CD4-positive, alpha-beta T cell (primary cell): ENCODE measurements at regions not wholly inside any gene's neighbourhood (a gene's known extent, or its start where the extent isn't known, plus 50 kb on each side); places are given as distances from the start of the nearest gene placed in this dataset.

Experiments
- ATAC-seq: fragments of 200-7000 bp; cut with Tn5 transposase; one replicate; pipeline ENCODE4 v1.10.0; 2022; ENCODE audit warnings: mild to moderate bottlenecking; ENCODE audit not compliant: poor library complexity
- CTCF ChIA-PET: fragments of 350-600 bp; sonication (Branson Sonifier 250); formaldehyde crosslinking; loops from one replicate; lab custom pipeline; 2021; ENCODE audit warnings: antibody characterized with exemption, inconsistent platforms; lab: Charles Lee
- POLR2A ChIA-PET: fragments of 350-600 bp; sonication (Branson Sonifier 250); formaldehyde crosslinking; loops from one replicate; lab custom pipeline; 2021; ENCODE audit warnings: antibody characterized with exemption, inconsistent platforms; lab: Charles Lee
- DNase-seq, 14 experiments: peaks; one replicate each; pipeline ENCODE4 v3.0.0-alpha.2; 2013 to 2020; ENCODE audit warnings: mixed read lengths in 2 of 14
- H3K27ac ChIP-seq, 2 donors: one replicate each; pipeline versions ENCODE4 v1.5.1 to v1.7.0; 2013; ENCODE audit warnings: low read length in 2 of 2, low read depth in 1 of 2, mild to moderate bottlenecking in 1 of 2
- H3K27me3 ChIP-seq, 2 experiments: 1 replicate in 1 of 2; 2 replicates in 1 of 2; pipeline versions ENCODE4 v1.6.1 to v1.7.0; 2013; ENCODE audit warnings: low read length in 2 of 2, control low read depth in 1 of 2, mild to moderate bottlenecking in 1 of 2, moderate library complexity in 1 of 2; ENCODE audit not compliant: insufficient read depth in 2 of 2, control insufficient read depth in 1 of 2
- H3K36me3 ChIP-seq: one replicate; pipeline ENCODE4 v1.6.1; 2013; ENCODE audit warnings: low read length, control low read depth; ENCODE audit not compliant: insufficient read depth
- H3K4me1 ChIP-seq: one replicate; pipeline ENCODE4 v1.6.1; 2013; ENCODE audit warnings: low read length, control low read depth; ENCODE audit not compliant: insufficient read depth
- H3K4me3 ChIP-seq: one replicate; pipeline ENCODE4 v1.5.1; 2013; ENCODE audit warnings: mild to moderate bottlenecking, low read length, moderate library complexity
- H3K9me3 ChIP-seq, 2 experiments: 1 replicate in 1 of 2; 2 replicates in 1 of 2; pipeline versions ENCODE4 v1.6.1 to v1.7.0; 2013; ENCODE audit warnings: low read length in 2 of 2, mild to moderate bottlenecking in 2 of 2, control low read depth in 1 of 2, moderate library complexity in 1 of 2; ENCODE audit not compliant: control insufficient read depth in 1 of 2, insufficient read depth in 1 of 2
- H3K27ac Mint-ChIP-seq: one replicate; pipeline ENCODE4 v1.8.0; 2020; ENCODE audit warnings: mixed read lengths
- H3K27me3 Mint-ChIP-seq: one replicate; pipeline ENCODE4 v1.8.0; 2021; ENCODE audit warnings: mixed read lengths
- H3K36me3 Mint-ChIP-seq: one replicate; pipeline ENCODE4 v1.8.0; 2021; ENCODE audit warnings: low read depth, mixed read lengths
- H3K4me1 Mint-ChIP-seq: one replicate; pipeline ENCODE4 v1.8.0; 2021; ENCODE audit warnings: low read depth, mixed read lengths
- H3K4me3 Mint-ChIP-seq: one replicate; pipeline ENCODE4 v1.8.0; 2020; ENCODE audit warnings: mild to moderate bottlenecking, mixed read lengths
- H3K9me3 Mint-ChIP-seq: one replicate; pipeline ENCODE4 v1.8.0; 2020; ENCODE audit warnings: mixed read lengths
- CTCF ChIP-seq: fragments of 200-600 bp; IDR thresholded peaks from one replicate; pipeline ENCODE4 v1.8.0; 2022; ENCODE audit warnings: antibody characterized with exemption, mild to moderate bottlenecking
- intact Hi-C, 2 experiments: fragments of 100-400 bp; cut with DNase I in 1 of 2; cut with micrococcal nuclease in 1 of 2; formaldehyde crosslinking; loops; one replicate each; pipeline versions ENCODE4 v1.15.1 to v1.9.0; 2023 to 2025; cut with DNase I, micrococcal nuclease

- intact Hi-C loops: no loop called here
- POLR2A ChIA-PET: no interaction called here
- Mint-ChIP-seq H3K4me1 (no peaks in the 10 kb centered on the region), H3K27me3 (no peaks in the 10 kb centered on the region), H3K9me3 (no peaks in the 10 kb centered on the region), H3K4me3 (no peak overlapping the region), H3K27ac (no peak overlapping the region), H3K36me3 (no peaks in the 10 kb centered on the region)
- no peak for DNase-seq
- Histone ChIP-seq H3K27ac (no peak overlapping the region), H3K36me3 (no peaks in the 10 kb centered on the region), H3K9me3 (peaks cover 0 to 4% of the 10 kb centered on the region in 2 experiments), H3K4me1 (no peaks in the 10 kb centered on the region), H3K4me3 (no peak overlapping the region), H3K27me3 (no peaks in the 10 kb centered on the region)
- TF ChIP-seq CTCF: no peak
- CTCF ChIA-PET: no interaction called here
- ATAC-seq: no peak
Observed at GRCh38 chr2:187220071-187220470, 228.0 kb downstream of the CALCRL start.

GRCh38 chr2:187215532-187216240 lies 232.4 kb downstream of the CALCRL start:
- Mint-ChIP-seq H3K36me3 (no peaks in the 10 kb centered on the region), H3K4me1 (no peaks in the 10 kb centered on the region), H3K27me3 (no peaks in the 10 kb centered on the region), H3K4me3 (no peak overlapping the region), H3K27ac (no peak overlapping the region), H3K9me3 (peaks cover 6% of the 10 kb centered on the region)
- intact Hi-C loops: no loop called here
- H3K9me3 ChIP-seq: no peaks in the 10 kb centered on the region
- ChIA-PET POLR2A (no interaction called here), CTCF (no interaction called here)
- no peak for TF ChIP-seq CTCF
- no peak for DNase-seq
- no peaks in the 10 kb centered on the region for H3K27me3 ChIP-seq
- no peak for ATAC-seq
- no peaks in the 10 kb centered on the region for H3K36me3 ChIP-seq
- H3K4me1 ChIP-seq: no peaks in the 10 kb centered on the region
- H3K27ac ChIP-seq: no peak overlapping the region
- no peak overlapping the region for H3K4me3 ChIP-seq

GRCh38 chr2:187214306-187214705 lies 233.7 kb downstream of the CALCRL start:
- Mint-ChIP-seq H3K36me3 (no peaks in the 10 kb centered on the region), H3K9me3 (peaks cover 6% of the 10 kb centered on the region), H3K27me3 (no peaks in the 10 kb centered on the region), H3K4me3 (no peak overlapping the region), H3K27ac (no peak overlapping the region), H3K4me1 (no peaks in the 10 kb centered on the region)
- DNase-seq (no peak), ATAC-seq (no peak)
- no peaks in the 10 kb centered on the region for H3K27me3 ChIP-seq
- H3K9me3 ChIP-seq: no peaks in the 10 kb centered on the region
- no peak overlapping the region for H3K27ac ChIP-seq
- H3K36me3 ChIP-seq: no peaks in the 10 kb centered on the region
- no peak overlapping the region for H3K4me3 ChIP-seq
- intact Hi-C loops: no loop called here
- no peak for TF ChIP-seq CTCF
- POLR2A ChIA-PET: no interaction called here
- CTCF ChIA-PET: no interaction called here
- H3K4me1 ChIP-seq: no peaks in the 10 kb centered on the region
